ENCODE measurements at regions not wholly inside any gene's neighbourhood (a gene's known extent, or its start where the extent isn't known, plus 50 kb on each side); places are given as distances from the start of the nearest gene placed in this dataset.

DNA sequence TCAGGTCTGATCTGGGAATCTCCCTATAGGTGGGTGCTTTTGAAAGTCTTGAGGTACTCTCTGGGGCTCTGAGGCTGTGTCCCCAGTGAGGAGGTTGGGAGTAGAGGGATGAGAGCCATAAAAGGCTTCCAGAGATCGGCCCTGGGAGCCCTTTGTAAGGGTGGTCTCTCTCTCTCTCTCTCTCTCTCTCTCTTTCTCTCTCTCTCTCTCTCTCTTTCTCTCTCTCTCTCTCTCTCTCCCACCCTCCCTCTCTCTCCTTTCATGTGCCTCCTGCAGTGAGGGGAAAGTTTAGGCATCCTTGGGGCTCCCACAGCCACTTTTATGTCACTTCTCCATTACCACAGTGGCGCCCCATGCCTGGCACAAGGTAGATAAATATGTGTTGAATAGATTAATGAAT lies 271.3 kb upstream of the N4BP1 start:
- no peak for DNase-seq

DNA sequence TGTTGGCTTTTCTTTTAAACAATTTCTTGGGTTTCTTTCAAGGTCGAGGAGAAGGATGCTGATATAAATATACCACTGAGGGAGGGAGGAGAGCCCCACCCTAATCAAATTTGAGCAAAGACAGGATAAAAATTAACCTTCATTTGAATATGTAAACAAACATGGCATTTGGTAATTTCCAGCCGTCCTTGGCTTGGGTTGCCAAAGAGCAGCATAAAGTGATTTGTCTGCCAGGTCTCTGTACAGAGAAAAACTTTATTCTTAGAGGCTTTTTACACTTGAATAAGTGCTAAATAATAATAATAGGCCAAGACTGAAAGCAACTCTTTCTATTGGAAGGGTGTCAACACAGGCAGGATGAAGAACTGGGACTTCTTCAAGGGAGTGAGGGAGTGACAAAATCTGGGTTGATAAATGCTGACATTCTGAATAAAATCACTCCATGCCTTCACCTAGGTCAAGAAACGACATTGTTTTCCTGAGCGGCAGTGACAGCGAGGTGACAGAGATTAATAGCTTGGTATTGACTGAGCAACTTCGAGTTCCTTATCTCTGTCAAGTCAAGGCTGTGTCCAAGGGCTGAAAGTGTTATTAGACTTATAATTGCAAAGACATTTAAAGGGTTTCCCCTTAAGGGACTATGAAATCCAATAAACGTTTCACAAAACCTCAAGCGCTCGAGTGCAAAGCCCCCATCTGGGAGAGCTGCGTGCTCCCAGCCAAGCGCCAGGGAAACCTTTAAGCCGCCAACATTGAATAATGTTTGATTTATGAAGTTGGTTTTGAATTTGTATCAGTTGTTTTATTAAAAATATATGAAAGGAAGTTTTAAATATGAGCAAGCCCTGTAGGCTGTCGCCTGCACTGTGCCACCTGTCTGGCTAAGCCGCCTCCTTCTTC lies 269.5 kb upstream of the N4BP1 start:
- DNase-seq, result no peak

GRCh38 chr16:48877946-48878345 lies 268.0 kb upstream of the N4BP1 start:
- no peak for DNase-seq

- DNase-seq, result no peak
These were observed 260.2 kb upstream of the N4BP1 start for GRCh38 chr16:48870141-48870540.

DNA sequence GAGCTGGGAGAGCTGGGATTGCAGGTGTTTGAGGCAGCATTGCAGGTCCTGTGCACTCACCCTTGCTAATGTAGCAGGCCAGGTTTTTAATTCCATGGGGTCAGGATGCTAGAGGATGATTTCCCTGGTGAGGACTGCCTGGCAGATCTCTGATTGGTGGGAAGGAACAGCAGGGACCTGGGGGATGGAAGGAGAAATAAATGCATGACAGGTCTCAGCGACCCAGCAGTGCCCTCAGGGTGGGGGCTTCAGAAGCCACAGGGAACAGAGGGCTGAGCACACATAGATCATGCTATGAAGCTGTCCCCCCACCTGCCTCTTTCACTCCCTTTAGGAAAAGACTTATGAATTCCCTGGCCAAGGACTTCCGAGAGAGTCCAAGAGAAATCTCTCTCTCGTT lies 255.5 kb upstream of the N4BP1 start:
- DNase-seq, result no peak

GRCh38 chr16:48864055-48864454 lies 254.1 kb upstream of the N4BP1 start:
- no peak for DNase-seq

GRCh38 chr16:48862087-48862532 lies 252.1 kb upstream of the N4BP1 start:
- DNase-seq, result no peak

- DNase-seq, result no peak
These were observed 250.4 kb upstream of the N4BP1 start for GRCh38 chr16:48860341-48860740.

DNA sequence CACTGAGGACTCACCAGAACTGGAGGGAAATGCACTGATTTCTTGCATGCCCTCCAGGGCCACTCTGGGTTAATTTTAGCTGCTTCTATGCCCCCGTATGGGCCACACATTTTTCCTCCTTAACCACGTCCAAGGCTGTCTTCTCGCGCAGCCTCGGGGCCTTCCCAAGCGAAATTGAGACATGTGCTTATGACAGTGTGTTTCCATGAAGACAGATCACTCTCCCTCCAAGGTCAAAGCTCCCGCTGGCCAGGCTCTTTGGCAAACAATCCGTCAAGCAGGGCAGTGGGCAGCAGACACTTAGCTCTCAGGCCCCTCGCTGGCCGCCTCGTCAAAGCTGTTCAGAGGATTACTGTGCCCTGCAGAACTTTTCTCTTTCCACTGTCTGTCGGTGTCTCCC lies 243.0 kb upstream of the N4BP1 start:
- DNase-seq, result no peak

DNA sequence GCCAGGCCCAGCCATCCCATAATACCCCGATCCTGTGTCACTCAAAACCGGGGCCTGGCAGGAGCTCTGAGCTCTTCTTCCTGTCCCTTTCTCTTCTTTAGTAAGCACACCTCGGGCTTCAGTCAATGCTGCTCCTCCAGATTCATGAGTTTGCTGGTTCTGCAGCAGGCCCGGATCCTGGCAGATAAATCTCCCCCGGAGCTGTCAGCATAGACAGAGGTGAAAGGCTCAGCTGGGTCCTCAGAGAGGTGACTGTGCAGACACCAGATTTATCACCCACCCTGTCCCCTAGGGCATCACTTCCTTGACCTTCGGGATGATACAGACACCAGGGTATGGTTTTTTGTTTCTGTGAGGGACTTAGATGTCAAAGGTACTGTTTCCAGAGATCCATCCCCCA lies 242.5 kb upstream of the N4BP1 start:
- no peak for DNase-seq

DNA sequence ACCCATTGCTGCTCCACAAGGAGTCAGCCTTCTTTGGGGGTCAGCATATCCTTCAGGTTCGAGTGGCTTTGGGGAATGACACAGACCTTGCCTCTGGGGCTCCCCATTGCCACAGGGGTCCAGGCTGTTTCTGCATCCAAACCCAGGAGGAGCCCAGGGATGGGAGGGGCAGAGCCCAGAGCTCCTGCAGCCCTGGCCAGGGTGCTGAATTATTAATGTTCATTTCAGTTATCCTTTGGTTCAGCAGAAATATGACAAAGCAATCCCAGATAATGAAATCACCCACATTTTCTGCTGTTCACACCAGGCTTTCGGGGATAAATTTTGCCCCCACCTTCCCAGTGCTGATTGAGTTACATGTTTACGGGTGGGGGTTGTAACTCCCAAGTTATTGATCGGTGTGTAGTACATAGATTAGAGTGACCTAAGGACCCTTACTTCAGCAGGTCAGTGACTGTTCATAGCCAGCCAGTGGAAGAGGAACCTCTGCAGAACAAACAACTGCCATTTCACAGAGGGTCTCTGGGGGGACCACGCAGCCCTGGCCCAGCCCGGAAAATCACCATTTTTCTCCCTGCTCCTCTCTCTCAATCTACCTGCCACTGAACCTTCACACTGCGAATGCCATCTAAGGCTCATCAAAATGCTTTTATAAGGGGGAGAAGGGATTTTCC lies 240.3 kb upstream of the N4BP1 start:
- DNase-seq, result no peak

- DNase-seq, result no peak
These were observed 236.3 kb upstream of the N4BP1 start for GRCh38 chr16:48846277-48846676.

DNA sequence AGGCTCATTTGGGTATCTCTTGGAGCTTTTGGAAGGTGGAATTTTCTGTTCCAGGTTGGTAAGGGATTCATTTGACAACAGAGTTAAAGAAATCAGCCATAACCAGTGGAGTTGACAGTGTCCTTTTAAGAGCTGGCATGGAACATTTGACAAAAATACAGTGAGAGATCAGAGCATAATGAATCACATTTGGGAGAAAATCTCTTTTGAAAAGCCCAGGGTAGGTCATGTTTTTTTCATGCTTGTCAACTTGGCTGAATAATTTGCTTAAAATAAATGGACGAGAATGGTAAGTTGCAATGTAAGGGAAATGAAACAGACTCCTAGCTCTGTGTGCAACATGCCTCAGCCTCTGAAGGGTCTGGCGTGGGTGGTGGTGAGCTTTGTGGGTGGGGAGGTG lies 235.3 kb upstream of the N4BP1 start:
- DNase-seq, result no peak

GRCh38 chr16:48838349-48838748 lies 228.4 kb upstream of the N4BP1 start:
- no peak for DNase-seq

DNA sequence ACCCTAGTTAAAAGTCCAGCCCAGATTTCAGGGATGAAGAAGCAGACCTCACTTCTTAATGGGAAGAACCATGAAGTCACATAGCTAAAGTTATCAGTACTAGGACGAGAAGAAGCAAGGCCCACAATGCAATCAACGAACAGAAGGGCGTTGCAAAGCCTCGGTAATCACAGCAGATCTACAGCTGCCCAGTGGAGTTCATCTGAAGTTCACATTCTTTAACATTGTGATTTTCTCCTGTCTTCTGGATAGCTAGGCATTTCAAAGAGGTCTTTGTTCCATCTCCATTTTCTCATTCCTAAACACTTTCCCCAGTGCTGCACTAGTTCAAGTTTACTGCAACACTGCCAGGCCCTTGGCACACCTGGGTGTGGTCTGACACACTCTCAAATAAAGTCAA lies 226.7 kb upstream of the N4BP1 start:
- DNase-seq, result no peak

DNA sequence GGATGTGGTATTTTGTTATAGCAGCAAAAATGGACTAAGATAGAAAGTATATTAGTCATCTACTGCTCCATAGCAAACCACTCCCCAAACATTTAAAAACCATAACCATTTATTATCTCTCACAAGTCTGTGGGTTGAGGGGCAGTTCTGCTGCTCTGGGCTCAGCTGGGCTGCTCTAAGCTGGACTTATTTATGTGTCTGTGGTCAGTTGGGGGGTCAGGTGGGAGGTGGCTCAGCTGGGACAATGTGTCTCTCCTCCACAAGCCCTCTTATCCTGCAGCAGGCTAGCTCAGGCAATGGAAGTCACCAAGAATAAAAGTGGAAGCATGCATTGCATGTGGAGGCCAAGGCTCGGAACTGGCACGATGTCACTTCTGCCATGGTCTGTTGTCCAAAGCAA lies 226.1 kb upstream of the N4BP1 start:
- DNase-seq, result no peak

- no peak for DNase-seq
These were observed 224.6 kb upstream of the N4BP1 start for GRCh38 chr16:48834576-48834975.

GRCh38 chr16:48833461-48833860 lies 223.5 kb upstream of the N4BP1 start:
- DNase-seq, result no peak

- no peak for DNase-seq
These were observed 221.2 kb upstream of the N4BP1 start for GRCh38 chr16:48831076-48831722.

GRCh38 chr16:48829336-48830310 lies 219.6 kb upstream of the N4BP1 start:
- DNase-seq, result no peak

DNA sequence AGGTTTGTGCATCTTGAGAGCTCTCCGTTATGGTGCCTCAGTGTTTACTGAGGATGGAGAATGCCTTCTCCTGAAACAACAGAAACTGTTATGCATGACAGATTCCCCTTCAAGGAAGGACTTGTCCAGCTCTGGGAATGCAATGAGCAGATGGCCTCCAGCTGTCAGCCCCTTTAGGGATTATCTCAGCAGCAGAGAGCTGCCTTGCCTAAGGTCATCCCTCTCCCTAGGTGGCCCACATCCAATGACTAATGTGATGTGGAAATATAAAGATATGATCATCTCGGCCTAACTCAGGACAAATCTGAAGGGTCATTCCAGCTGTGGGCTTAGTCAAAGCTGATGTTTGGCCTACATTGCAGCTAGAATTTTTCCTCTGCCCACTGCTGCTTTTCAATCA lies 214.3 kb upstream of the N4BP1 start:
- DNase-seq, result no peak

DNA sequence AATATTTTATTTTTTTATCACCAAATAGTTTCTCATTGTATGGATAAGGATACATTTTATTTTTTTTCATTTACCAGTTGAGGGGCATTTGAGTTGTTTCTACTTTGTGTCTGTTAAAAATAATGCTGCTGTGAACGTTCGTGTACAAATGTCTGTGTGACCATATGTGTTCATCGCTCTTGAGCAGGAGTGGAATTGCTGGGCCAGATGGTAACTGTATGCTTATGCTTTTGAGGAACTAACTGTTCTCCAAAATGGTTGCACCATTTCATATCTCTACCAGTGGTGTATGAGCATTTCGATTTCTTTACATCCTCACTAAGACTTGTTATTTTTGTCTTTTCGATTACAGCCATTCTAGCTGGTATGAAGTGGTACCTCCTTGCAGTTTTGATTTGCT lies 212.5 kb upstream of the N4BP1 start:
- no peak for DNase-seq

- no peak for DNase-seq
These were observed 210.4 kb upstream of the N4BP1 start for GRCh38 chr16:48820379-48820778.
